Gastrocnemius medialis (tissue), 4 donors: ENCODE measurements at regions not wholly inside any gene's neighbourhood (a gene's known extent, or its start where the extent isn't known, plus 50 kb on each side); places are given as distances from the start of the nearest gene placed in this dataset.

ENCODE experiments used
- ATAC-seq, 2 donors: fragments of 150-250 bp; one replicate each; pipeline ENCODE4 v1.9.1; 2016
- DNase-seq, 2 donors: peaks; one replicate each; pipeline ENCODE4 v3.0.0-alpha.2; 2019
- H3K27ac ChIP-seq, 4 donors: fragments of 200-600 bp; sonication (generic); 1 replicate in 1 of 4; 2 replicates in 3 of 4; pipeline ENCODE4 v1.5.1; 2016 to 2018; ENCODE audit warnings: mild to moderate bottlenecking in 2 of 4, moderate library complexity in 1 of 4
- H3K27me3 ChIP-seq, 3 donors: fragments of 200-600 bp; sonication (generic) in 2 of 3; 1 replicate in 1 of 3; 2 replicates in 2 of 3; pipeline versions ENCODE4 v1.5.1 to v1.6.0; 2016 to 2019; ENCODE audit warnings: mild to moderate bottlenecking in 1 of 3, moderate library complexity in 1 of 3
- H3K36me3 ChIP-seq, 2 donors: fragments of 200-600 bp; sonication (generic) in 1 of 2; one replicate each; pipeline ENCODE4 v1.5.1; 2017 to 2018
- H3K4me1 ChIP-seq, 2 donors: fragments of 200-600 bp; sonication (generic) in 1 of 2; one replicate each; pipeline ENCODE4 v1.5.1; 2016 to 2017; ENCODE audit warnings: mild to moderate bottlenecking in 2 of 2
- H3K4me3 ChIP-seq, 4 donors: fragments of 200-600 bp; sonication (generic) in 3 of 4; 1 replicate in 1 of 4; 2 replicates in 3 of 4; pipeline ENCODE4 v1.5.1; 2016 to 2019; ENCODE audit warnings: mild to moderate bottlenecking in 2 of 4
- H3K9me3 ChIP-seq, 3 donors: fragments of 200-600 bp; sonication (generic) in 2 of 3; 1 replicate in 1 of 3; 2 replicates in 2 of 3; pipeline ENCODE4 v1.5.1; 2016 to 2019
- POLR2A ChIP-seq, 2 donors: fragments of 450-650 bp; IDR thresholded peaks; one replicate each; pipeline ENCODE4 v1.6.1; 2017; ENCODE audit warnings: antibody characterized with exemption in 2 of 2, mild to moderate bottlenecking in 2 of 2, moderate library complexity in 2 of 2
- in situ Hi-C, 4 donors: fragments of 200-750 bp; cut with MboI; loops; one replicate each; pipeline versions ENCODE4 v1.15.0 to v1.8.0; 2017; ENCODE audit warnings: low sequenced_read_pairs in 4 of 4
- intact Hi-C: fragments of 100-400 bp; cut with DNase I; formaldehyde crosslinking; loops from one replicate; pipeline ENCODE4 v1.15.1; 2023; ENCODE audit warnings: low total_unique reads
- TF ChIP-seq, protein P1 (sequence below), 5 experiments: fragments of 450-650 bp in 3 of 5; fragments of 200-600 bp in 2 of 5; sonication (generic) in 2 of 5; IDR thresholded peaks in 4 of 5; conservative IDR thresholded peaks in 1 of 5; 1 replicate in 4 of 5; 2 replicates in 1 of 5; pipeline ENCODE4 v1.5.1; 2016 to 2019; ENCODE audit warnings: antibody characterized with exemption in 5 of 5, mild to moderate bottlenecking in 3 of 5, moderate library complexity in 3 of 5

DNA sequence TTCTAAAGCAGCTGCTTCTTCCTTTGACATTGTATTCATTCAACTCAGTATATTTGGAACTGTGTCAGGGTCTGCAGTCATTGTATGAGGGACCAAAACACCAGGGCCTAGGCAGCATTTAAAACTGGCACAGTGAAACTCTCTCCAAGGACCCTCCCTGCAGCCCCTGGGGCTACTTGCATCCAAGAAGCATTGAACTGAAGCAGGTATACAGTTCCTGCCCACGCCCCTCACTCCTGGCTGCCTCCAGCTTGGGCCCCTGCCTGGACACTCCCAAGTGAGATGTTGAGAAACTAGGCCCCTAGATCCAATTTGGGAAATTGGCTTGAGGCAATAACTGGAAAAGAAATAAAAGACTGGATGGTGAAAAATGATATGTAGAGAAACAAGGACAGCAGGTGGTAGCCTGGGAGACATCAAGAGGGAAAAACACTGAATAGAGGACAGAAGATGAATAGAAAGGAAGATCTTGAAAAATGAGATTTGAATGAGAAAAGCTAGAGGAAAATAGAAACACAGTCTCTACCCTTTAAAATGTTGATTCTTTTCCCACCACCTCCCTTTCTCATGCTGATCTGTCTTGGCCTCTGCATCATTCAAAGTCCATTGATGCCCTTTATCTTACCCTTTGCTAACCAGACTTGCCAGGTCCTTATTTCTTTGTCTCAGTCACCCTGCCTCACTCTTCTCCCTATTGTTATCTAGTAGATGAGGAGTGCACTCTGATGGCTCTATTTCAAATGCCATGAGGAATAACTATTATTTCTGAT is 368.8 kb upstream of the CDH8 start:
- H3K4me3 ChIP-seq = no peak overlapping the region
- in situ Hi-C loops (no loop called here), intact Hi-C loops (no loop called here)
- no peaks in the 10 kb centered on the region for H3K4me1 ChIP-seq
- DNase-seq (no peak), ATAC-seq (no peak)
- TF ChIP-seq POLR2A (IDR thresholded peaks at IDR 0.05) = no peak
- TF ChIP-seq, protein P1, sequence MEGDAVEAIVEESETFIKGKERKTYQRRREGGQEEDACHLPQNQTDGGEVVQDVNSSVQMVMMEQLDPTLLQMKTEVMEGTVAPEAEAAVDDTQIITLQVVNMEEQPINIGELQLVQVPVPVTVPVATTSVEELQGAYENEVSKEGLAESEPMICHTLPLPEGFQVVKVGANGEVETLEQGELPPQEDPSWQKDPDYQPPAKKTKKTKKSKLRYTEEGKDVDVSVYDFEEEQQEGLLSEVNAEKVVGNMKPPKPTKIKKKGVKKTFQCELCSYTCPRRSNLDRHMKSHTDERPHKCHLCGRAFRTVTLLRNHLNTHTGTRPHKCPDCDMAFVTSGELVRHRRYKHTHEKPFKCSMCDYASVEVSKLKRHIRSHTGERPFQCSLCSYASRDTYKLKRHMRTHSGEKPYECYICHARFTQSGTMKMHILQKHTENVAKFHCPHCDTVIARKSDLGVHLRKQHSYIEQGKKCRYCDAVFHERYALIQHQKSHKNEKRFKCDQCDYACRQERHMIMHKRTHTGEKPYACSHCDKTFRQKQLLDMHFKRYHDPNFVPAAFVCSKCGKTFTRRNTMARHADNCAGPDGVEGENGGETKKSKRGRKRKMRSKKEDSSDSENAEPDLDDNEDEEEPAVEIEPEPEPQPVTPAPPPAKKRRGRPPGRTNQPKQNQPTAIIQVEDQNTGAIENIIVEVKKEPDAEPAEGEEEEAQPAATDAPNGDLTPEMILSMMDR (IDR thresholded peaks at IDR 0.05 in 4 of 5, conservative IDR thresholded peaks at IDR 0.05 in 1 of 5) = no peak
- no peaks in the 10 kb centered on the region for H3K27me3 ChIP-seq
- no peaks in the 10 kb centered on the region for H3K36me3 ChIP-seq
- no peak overlapping the region for H3K27ac ChIP-seq
- no peaks in the 10 kb centered on the region for H3K9me3 ChIP-seq

DNA sequence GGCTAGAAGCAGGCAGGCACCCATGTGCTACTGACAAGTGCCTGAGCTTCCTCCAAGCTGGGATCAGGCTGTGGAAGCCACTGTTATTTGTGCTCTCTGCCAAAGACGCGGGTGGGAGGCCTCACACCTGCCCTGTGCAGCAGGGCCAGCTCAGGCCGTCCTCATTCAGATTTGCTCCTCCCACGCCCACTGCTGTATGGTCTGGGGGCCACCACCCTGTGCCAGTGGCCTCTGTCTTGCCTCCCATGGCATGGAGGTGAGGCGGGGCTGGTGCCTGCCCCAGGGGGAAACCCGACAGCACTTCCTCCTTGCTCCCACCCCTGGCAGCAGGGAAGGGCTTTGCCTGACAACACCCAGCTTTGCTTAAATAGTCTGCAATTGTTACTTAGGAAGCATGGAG is 356.5 kb upstream of the CDH8 start:
- no peak for TF ChIP-seq POLR2A (IDR thresholded peaks at IDR 0.05)
- TF ChIP-seq, protein P1 (IDR thresholded peaks at IDR 0.05 in 4 of 5, conservative IDR thresholded peaks at IDR 0.05 in 1 of 5) = no peak
- H3K4me1 ChIP-seq = no peaks in the 10 kb centered on the region
- no peaks in the 10 kb centered on the region for H3K9me3 ChIP-seq
- ATAC-seq (no peak), DNase-seq (no peak)
- in situ Hi-C loops (no loop called here), intact Hi-C loops (no loop called here)
- no peak overlapping the region for H3K4me3 ChIP-seq
- H3K27me3 ChIP-seq = no peaks in the 10 kb centered on the region
- no peaks in the 10 kb centered on the region for H3K36me3 ChIP-seq
- H3K27ac ChIP-seq = no peak overlapping the region

GRCh38 chr16:62391940-62392339 is 355.7 kb upstream of the CDH8 start:
- Histone ChIP-seq H3K9me3 (no peaks in the 10 kb centered on the region), H3K27me3 (no peaks in the 10 kb centered on the region), H3K4me3 (no peak overlapping the region), H3K36me3 (no peaks in the 10 kb centered on the region), H3K27ac (no peak overlapping the region), H3K4me1 (no peaks in the 10 kb centered on the region)
- intact Hi-C loops (no loop called here), in situ Hi-C loops (no loop called here)
- no peak for TF ChIP-seq POLR2A (IDR thresholded peaks at IDR 0.05)
- TF ChIP-seq, protein P1 (IDR thresholded peaks at IDR 0.05 in 4 of 5, conservative IDR thresholded peaks at IDR 0.05 in 1 of 5) = no peak
- no peak for DNase-seq
- ATAC-seq = no peak

DNA sequence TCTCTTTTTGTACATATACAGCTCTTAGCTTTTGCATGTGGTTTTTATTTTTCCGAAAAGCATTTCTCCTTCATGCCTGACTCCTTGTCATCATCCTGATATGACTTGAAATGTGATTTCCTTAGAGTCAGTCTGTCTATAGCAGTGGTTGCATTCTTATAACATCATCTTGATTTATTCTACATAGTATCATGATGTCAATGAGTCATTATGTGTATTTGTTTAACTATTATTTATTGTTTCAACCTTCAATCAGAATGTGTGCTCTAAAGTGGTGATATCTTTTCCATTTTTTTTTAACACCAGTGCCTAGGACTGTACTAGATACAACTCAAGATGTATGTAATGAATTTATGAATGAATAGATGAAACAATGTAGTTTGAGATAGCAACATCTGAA is 354.9 kb upstream of the CDH8 start:
- Histone ChIP-seq H3K9me3 (no peaks in the 10 kb centered on the region), H3K4me3 (no peak overlapping the region), H3K27ac (no peak overlapping the region), H3K36me3 (no peaks in the 10 kb centered on the region), H3K4me1 (no peaks in the 10 kb centered on the region), H3K27me3 (no peaks in the 10 kb centered on the region)
- TF ChIP-seq, protein P1 (IDR thresholded peaks at IDR 0.05 in 4 of 5, conservative IDR thresholded peaks at IDR 0.05 in 1 of 5) = no peak
- no peak for TF ChIP-seq POLR2A (IDR thresholded peaks at IDR 0.05)
- intact Hi-C loops = no loop called here
- no peak for ATAC-seq
- DNase-seq = no peak
- in situ Hi-C loops = no loop called here

- Histone ChIP-seq H3K27ac (no peak overlapping the region), H3K4me3 (no peak overlapping the region), H3K36me3 (no peaks in the 10 kb centered on the region), H3K9me3 (no peaks in the 10 kb centered on the region), H3K27me3 (no peaks in the 10 kb centered on the region), H3K4me1 (no peaks in the 10 kb centered on the region)
- no peak for TF ChIP-seq POLR2A (IDR thresholded peaks at IDR 0.05)
- TF ChIP-seq, protein P1 (IDR thresholded peaks at IDR 0.05 in 4 of 5, conservative IDR thresholded peaks at IDR 0.05 in 1 of 5) = no peak
- in situ Hi-C loops = no loop called here
- no peak for DNase-seq
- intact Hi-C loops = no loop called here
- ATAC-seq = no peak
Measured at GRCh38 chr16:62390214-62390613, 354.0 kb upstream of the CDH8 start.
